ENCODE measurements at regions not wholly inside any gene's neighbourhood (a gene's known extent, or its start where the extent isn't known, plus 50 kb on each side); places are given as distances from the start of the nearest gene placed in this dataset.
"Not testable (repeated sequence)": the region's sequence is repeated elsewhere in the genome, so short reads cannot be mapped to it uniquely, and the experiment has no call there.

DNA sequence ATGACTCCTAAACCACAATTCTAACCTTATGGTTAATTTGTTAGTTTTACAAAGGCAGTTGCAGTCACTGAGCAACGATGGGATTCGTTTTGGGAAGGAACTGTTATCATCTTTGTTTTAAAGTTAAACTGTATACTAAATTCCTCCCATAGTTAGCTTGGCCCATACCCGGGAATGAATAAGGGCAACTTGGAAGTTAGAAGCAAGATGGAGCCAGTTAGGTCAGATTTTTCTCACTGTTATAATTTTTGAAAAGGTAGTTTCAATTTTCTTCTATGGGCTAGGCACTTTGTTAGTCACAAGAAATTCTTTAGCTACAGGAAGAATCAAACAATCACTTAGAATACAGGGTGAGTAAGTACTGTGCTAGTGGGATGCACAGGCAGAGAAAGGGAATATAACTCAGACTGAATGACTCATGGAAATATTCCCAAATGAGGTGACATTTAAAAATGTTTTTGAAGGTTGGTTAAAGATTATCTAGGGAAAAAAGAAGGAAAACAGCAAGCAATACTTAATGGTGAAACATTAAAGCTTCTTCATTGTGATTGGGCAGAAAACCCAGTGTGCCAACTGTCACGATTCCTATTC lies 153.6 kb downstream of the MAGEB17 start:
- no peak for DNase-seq

- DNase-seq: no peak
Measured at GRCh38 chrX:16333453-16333852, 166.2 kb downstream of the MAGEB17 start.

GRCh38 chrX:16335181-16335580 lies 167.9 kb downstream of the MAGEB17 start:
- no peak for DNase-seq

GRCh38 chrX:16347968-16348670 lies 180.8 kb downstream of the MAGEB17 start:
- no peak for DNase-seq

DNA sequence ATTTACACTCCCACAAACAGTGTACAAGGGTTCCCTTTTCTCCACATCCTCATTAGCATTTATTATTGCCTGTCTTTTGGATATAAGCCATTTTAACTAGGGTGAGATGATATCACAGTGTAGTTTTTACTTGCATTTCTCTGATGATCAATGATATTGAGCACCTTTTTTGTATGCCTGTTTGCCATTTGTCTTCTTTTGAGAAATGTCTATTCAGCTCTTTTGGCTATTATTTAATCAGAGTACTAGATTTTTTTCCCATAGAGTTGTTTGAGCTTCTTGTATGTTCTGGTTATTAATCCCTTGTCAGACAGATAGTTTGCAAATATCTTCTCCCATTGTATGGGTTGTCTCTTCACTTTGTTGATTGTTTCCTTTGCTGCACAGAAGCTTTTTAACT lies 190.6 kb downstream of the MAGEB17 start:
- DNase-seq: no peak

DNA sequence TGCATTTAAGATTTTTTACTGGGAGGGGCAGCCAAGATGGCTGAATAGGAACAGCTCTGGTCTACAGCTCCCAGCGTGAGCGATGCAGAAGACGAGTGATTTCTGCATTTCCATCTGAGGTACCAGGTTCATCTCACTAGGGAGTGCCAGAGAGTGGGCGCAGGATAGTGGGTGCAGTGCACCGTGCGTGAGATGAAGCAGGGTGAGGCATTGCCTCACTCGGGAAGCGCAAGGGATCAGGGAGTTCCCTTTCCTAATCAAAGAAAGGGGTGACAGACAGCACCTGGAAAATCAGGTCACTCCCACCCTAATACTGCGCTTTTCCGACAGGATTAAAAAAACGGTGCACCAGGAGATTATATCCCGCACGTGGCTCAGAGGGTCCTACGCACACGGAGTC lies 192.8 kb downstream of the MAGEB17 start:
- DNase-seq: not testable (repeated sequence)

- no peak for DNase-seq
Measured at GRCh38 chrX:16368696-16369095, 201.4 kb downstream of the MAGEB17 start.

GRCh38 chrX:16376056-16376455 lies 208.8 kb downstream of the MAGEB17 start:
- DNase-seq: no peak

DNA sequence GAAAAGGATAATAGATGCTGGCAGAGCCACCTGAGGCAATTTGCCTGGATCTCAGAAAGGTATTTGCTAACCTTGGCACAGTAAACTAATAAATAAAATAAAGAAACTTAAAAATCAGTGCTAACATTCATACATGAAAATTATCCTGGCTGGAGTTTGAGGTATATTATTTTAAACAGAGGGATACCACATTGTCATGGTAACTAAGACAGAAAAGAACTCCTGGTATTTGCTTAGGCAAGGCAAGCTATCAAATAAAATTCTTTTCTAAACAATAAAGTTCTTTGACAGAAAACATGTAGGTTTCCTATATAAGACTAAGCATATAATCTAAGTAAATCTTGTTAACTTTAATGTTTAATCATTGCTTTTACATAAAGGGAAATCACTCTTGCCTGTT lies 218.8 kb downstream of the MAGEB17 start:
- DNase-seq: no peak

DNA sequence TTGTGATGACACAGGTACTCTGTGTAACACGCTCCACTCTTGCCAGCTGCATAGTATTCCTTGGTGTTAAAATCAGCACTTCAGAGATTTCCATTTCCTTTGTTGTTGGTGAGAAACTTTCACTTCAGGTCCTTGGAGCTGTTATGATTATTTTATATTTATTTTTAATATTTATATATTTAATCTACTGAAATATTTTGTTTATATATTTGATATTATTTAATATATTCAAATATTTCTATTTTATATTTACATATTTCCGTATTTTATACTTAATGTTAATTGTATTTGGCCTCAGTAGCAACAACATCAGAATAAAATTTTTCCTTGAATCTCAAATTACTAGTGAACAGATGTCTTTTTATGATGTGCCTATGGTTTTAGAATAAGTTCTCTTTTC lies 225.3 kb downstream of the MAGEB17 start:
- no peak for DNase-seq

GRCh38 chrX:16394290-16394689 lies 227.0 kb downstream of the MAGEB17 start:
- no peak for DNase-seq

GRCh38 chrX:16403808-16404207 lies 236.5 kb downstream of the MAGEB17 start:
- DNase-seq: no peak

DNA sequence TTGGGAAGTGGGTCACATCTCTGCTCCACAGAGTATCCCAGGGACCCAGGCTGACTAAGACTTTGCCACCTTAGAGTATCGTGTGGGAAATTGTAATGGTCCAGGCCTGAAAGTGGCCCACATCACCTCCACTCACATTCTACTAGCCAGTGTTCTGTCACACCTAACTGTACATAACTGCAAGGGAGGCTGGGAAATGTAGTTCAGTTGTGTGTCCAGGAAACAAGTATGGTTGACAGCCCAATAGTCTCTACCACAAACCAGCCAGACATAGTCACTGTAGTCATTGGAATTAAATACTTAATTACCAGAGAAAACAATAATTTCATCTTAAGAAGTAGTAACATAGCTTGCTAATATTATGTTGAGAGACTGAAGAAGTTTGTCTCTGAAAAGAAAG lies 233.4 kb upstream of the S100G start:
- DNase-seq: no peak

GRCh38 chrX:16418650-16419049 lies 231.3 kb upstream of the S100G start:
- DNase-seq: no peak

- no peak for DNase-seq
Measured at GRCh38 chrX:16427668-16428067, 222.3 kb upstream of the S100G start.

DNA sequence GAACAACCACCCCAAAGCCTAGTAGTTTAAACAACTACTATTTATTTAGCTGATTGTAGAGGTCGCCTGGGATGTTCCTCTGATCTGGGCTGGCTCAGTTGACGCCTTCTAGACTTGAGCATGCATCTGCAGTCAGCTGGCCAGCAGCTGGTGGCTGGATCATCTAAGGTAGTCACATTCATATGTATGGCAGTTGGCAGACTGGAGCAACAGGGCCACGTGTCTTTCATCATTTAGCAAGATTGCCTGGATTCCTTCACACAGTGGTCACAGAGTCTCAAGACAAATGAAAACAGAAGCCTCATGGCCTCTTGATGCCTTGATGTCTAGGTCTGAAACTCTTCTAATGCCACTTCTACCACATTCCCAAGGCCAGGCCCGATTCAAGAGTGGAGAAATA lies 220.6 kb upstream of the S100G start:
- no peak for DNase-seq

DNA sequence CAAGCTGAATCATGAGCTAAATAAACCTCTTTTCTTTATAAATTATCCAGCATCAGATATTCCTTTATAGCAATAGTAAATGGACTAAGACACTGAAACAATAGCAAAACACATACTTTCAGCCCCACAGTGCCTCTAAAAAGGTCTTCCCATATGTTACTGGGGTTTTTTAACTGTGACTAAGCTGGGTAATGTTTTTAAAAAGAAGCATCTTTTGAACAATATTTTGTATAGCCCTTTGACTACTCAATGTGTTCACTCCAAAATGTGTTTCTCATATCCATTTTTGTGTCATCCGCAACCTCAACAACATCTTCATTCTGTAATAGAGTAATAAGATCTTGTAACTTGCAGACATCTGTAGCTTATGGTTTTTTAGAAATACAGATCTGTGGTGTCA lies 218.7 kb upstream of the S100G start:
- no peak for DNase-seq

DNA sequence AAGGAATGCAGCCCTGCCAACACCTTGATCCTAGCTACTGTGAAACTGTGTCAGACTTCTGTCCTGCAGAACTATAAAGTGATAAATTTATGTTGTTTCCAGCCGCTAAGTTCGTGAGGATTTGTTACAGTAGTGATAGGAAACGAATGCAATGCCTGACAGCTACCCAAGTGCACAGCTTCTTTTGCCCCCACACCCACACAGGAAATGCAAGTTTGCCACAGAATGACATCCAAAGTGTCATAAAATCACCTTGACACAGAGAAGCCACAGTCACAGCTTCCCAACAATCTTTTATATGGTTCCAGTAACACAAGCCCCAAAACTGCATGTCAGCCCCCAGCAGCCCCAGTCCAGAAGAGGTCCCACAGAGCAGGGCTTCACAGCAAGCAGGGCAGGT lies 216.9 kb upstream of the S100G start:
- DNase-seq: no peak

DNA sequence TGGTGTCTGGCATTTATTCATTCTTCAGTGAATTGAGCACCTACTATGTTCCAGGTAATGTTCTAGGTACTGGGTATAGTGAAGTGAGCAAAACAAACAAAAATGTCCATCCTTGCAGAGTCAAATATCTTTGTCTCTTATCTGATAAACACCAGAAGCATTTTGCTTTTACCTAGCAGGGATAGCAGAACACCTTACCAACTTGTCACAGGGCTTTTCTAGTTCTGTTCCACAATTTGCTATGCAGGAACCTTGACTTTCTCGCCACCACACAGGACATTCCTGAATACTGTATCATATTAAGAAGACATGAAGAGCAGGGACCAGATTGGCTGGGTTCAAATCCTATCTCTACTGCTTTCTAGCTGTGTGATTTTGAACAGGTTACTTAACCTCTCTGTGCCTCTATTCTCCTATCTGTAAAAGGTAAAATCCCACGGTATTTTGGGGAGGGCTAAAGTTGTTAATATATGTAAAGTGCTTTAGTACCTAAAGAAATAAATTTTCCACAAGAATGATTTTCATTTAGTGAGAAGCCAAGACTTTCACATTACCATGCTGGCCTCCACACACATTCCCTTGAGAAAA lies 214.5 kb upstream of the S100G start:
- no peak for DNase-seq

GRCh38 chrX:16436348-16437188 lies 213.4 kb upstream of the S100G start:
- no peak for DNase-seq

DNA sequence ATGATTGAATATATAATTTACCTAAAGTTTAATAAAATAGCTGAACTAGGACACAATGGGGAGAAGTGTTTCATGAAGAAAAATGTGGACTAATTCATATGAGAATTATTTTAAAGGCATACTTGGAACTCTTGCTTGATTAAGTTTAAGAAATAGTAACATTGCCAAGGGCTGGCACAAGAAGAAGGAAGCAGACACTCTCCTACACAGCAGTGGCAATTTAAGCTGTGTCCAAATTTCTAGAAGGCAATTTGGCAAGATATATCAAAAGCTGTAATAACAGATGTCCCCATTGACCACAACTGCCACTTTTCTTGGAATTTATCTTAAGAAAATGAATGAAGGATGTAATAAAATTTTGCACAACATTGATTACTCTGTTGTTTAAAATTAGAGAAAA lies 209.5 kb upstream of the S100G start:
- DNase-seq: no peak

GRCh38 chrX:16444353-16444752 lies 205.6 kb upstream of the S100G start:
- DNase-seq: peak; percentile 5

DNA sequence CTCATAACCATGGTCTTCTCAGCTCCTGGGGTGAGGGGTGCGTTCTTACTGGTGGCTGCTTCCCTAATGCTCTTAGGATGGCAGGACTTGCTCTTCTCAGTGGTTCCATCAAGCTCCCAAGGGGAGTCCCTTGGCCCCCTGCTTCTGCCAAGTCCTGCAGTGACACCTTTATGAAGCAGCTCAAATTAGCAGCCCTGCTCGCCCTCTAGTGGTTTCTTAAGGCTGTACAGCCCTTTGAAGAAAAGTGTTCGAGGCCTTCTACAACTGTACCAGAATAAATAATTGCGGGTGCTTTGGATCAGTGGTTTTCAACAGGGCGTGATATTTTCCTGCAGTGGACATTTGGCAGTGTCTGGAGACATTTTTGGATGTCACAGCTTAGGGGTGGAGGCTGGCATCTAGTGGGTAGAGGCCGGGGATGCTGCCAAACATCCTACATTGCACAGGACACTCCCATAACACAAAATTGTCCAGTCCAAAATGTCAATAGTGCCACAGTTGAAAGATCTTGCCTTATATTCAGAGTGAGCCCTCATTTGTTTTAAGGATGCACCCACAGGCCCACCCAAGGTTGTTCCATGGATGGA lies 204.7 kb upstream of the S100G start:
- DNase-seq: no peak

Measured in DMS79 (cell line).